ENCODE measurements at regions not wholly inside any gene's neighbourhood (a gene's known extent, or its start where the extent isn't known, plus 50 kb on each side); places are given as distances from the start of the nearest gene placed in this dataset.

DNA sequence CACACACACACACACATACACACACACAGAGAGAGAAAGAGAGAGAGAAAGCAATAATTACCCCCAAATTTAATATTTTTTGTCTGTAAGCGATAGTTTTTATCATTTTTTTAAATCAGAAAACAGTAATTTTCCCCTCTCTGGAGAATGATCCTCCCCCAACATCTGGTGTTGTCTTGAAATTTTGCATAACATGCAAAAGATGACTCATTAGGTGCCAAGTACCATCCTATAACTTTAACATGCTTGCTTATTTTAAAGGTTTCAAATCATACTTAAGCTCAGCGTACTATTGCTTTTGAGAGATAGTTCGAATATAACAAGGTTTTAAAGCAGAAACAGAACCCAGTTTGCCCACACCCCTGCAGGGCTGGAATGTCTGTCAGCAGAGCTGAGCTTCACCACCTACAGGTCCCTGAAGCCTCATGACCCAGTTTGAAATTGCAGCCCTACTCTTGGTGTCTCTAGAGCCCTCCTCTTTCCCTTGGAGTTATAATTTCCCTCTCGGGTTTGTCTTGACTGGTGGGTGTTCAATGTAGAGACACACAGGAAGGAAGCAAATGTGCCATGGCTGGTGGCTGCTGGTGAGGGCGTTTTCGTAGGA, 175.0 kb upstream of the HS3ST1 start:
- TF ChIP-seq, protein P1, sequence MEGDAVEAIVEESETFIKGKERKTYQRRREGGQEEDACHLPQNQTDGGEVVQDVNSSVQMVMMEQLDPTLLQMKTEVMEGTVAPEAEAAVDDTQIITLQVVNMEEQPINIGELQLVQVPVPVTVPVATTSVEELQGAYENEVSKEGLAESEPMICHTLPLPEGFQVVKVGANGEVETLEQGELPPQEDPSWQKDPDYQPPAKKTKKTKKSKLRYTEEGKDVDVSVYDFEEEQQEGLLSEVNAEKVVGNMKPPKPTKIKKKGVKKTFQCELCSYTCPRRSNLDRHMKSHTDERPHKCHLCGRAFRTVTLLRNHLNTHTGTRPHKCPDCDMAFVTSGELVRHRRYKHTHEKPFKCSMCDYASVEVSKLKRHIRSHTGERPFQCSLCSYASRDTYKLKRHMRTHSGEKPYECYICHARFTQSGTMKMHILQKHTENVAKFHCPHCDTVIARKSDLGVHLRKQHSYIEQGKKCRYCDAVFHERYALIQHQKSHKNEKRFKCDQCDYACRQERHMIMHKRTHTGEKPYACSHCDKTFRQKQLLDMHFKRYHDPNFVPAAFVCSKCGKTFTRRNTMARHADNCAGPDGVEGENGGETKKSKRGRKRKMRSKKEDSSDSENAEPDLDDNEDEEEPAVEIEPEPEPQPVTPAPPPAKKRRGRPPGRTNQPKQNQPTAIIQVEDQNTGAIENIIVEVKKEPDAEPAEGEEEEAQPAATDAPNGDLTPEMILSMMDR (IDR thresholded peaks at IDR 0.05 in 8 of 11, conservative IDR thresholded peaks at IDR 0.05 in 3 of 11) = no peak
- no peak for TF ChIP-seq POLR2A (IDR thresholded peaks at IDR 0.05)
